GM10266 (cell line): ENCODE measurements at regions not wholly inside any gene's neighbourhood (a gene's known extent, or its start where the extent isn't known, plus 50 kb on each side); places are given as distances from the start of the nearest gene placed in this dataset.

Experiments used
- DNase-seq: peaks from one replicate; pipeline ENCODE4 v3.0.0; 2012; ENCODE audit errors: extremely low spot score
- TF ChIP-seq, protein P1 (sequence below): IDR thresholded peaks from 2 replicates; pipeline ENCODE4 v1.5.1; 2012; ENCODE audit warnings: mild to moderate bottlenecking, low read depth; ENCODE audit not compliant: control insufficient read depth, insufficient read depth; ENCODE audit errors: missing control alignments

DNA sequence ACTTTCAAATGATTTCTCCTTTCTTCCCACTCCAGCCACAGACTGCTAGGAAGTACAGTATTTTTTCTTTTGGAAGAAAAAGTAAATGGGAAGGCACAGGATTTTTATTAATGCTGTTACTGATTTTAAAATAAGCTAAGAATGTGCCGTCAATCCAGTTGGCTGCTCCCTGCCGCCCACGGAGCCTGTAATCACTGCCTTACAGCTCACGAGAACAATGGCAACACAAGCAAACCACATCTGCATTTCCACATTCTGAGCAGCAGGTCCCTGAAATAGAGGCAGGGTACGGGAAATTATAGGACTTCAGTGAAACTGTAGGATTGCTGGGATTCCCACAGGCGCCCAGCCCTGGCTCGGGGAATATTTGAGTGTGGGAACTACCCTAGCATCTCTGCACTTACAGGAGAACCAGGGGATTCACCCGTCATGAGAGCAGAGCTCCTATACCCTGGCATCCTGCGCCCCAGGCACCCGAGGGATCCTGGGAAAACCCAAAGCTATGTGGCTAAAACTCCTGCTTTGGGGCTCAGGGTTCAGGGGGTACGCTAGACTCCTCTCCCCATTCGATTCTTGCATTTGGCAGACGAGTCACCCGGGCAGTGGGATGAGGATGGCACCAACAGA lies 72.9 kb upstream of the TNS3 start:
- DNase-seq, result no peak
- TF ChIP-seq, protein P1, sequence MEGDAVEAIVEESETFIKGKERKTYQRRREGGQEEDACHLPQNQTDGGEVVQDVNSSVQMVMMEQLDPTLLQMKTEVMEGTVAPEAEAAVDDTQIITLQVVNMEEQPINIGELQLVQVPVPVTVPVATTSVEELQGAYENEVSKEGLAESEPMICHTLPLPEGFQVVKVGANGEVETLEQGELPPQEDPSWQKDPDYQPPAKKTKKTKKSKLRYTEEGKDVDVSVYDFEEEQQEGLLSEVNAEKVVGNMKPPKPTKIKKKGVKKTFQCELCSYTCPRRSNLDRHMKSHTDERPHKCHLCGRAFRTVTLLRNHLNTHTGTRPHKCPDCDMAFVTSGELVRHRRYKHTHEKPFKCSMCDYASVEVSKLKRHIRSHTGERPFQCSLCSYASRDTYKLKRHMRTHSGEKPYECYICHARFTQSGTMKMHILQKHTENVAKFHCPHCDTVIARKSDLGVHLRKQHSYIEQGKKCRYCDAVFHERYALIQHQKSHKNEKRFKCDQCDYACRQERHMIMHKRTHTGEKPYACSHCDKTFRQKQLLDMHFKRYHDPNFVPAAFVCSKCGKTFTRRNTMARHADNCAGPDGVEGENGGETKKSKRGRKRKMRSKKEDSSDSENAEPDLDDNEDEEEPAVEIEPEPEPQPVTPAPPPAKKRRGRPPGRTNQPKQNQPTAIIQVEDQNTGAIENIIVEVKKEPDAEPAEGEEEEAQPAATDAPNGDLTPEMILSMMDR, result no peak

DNA sequence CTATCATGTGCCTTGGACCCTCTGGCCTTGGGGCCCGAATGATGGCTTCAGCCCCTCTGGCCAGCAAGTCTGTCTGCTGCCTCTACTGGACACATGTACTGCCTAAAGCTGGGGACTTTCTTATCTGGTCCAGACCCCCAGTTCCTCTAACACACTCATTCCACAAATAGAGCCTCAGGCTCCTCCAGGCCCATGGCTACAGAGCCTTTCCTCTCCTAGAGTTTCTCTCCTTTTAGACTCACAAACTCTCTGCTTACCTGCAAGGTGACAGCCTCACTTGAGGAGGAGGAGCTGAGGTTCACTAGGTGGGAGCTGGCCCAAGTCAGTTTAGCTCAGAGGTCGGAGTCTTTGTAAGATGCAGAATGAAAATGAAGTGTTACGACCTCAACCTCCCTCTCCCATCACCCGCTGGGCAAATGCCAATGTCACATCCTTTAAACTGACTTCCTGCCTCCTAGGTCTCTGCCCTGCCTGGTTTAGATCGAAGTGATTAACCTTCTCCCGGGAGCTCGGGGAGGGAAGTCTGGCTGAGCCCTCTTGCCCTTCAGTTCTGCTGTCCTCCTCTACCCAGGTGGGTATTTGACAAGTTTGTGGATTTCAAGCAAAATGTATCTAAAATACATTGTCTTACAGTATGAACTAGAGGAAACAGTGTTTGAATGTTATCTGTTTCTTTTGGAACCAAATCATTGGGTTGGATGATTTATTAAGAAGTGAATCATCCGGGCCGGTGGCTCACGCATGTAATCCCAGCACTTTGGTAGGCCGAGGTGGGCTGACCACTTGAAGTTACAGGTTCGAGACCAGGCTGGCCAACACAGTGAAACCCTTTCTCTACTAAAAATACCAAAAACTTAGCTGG lies 71.9 kb upstream of the TNS3 start:
- DNase-seq, result no peak
- TF ChIP-seq, protein P1, result no peak

- TF ChIP-seq, protein P1, result no peak
These were observed 70.7 kb upstream of the TNS3 start for GRCh38 chr7:47652591-47652990.

DNA sequence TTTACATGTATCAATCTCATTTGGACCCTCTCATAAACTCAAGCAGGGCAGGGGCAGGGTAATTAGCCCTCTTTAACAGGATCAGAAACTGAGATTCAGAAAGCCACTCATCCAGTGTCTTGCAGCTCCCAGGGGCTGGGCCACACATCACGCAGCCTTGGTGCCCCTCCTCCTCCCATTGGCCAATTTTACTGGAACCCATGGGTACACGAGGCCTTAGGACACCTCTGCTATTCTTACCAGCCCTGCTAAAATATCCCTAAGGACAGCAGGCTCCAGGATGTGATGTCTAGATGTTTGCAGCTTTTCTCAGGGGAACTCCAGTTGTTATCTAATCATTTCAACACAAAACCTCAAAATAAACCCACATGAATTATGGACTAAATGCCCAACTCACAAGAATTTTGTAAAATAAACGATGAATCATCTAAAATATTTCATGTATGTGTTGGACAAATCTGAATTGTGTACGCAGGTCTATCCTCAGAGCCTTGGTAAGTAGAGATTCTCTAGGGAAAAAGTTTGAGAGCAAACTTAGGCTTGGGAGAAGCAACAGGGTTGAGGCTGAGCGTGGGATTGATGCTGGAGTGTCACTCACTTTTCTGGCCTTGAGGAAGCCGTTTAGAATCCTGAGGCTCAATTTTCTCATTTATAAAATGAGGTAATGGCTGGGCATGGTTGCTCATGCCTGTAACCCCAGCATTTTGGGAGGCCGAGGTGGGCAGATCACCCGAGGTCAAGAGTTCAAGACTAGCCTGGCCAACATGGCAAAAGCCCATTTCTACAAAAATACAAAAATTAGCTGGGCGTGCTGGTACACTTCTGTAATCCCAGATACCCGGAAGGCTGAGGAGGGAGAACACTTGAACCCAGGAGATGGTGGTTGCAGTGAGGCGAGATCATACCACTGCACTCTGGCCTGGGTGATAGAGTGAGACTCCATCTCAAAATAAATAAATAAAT lies 69.7 kb upstream of the TNS3 start:
- TF ChIP-seq, protein P1, result no peak
- no peak for DNase-seq

More at GRCh38 chr7:47652591-47652990, 70.7 kb upstream of the TNS3 start:
- no peak for DNase-seq

DNA sequence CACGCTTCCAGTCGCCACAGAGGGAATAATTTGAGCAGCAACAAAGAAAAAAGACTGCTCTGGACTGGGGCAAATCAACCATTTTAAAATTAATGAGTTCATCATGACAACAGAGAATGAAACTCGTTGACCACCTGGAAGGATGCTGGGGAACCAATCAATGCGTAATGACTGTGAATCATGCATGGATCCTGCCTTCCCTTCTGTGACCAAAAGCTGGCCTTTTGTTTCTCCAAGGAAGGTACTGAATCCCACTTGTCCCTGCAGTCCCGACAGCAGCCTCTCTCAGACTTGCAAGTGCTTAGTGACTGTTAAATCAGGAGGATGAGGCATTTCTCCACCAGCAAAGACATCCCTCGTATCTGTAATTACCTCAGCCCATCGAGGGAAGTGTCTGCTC lies 68.0 kb upstream of the TNS3 start:
- TF ChIP-seq, protein P1, result no peak
- no peak for DNase-seq

DNA sequence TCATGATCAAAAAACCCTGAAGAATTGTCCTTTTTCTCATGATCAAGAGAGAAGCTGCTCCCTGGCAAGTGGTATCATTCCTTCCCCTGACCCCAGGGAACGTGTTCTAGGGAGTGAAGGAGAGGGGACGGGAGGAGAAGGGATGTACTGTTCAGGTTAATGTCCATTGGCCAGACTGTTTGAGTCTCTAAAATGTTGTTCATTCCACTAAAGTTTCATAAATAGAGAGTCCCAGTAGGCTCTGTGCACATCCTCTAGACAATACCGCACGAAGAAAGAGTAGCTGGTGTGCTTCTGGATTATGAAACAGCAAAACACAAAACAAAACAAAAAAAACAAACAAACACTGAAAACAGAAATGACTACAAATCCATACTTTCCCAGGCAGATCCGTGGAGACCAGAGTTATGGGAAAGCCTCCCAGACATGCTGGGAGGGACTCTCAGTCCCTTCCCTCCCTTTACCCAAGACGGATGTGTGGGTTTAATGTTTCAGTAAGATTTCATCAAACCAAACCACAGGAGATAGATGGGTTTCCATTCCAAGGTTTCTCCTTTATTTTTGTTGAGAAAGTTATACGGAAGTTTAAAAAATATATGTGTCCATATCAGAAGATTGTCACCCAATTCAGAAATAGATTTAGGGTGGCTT lies 66.5 kb upstream of the TNS3 start:
- no peak for DNase-seq
- TF ChIP-seq, protein P1, result no peak
